ENCODE measurements at regions not wholly inside any gene's neighbourhood (a gene's known extent, or its start where the extent isn't known, plus 50 kb on each side); places are given as distances from the start of the nearest gene placed in this dataset.
"Not testable (repeated sequence)": the region's sequence is repeated elsewhere in the genome, so short reads cannot be mapped to it uniquely, and the experiment has no call there.

DNA sequence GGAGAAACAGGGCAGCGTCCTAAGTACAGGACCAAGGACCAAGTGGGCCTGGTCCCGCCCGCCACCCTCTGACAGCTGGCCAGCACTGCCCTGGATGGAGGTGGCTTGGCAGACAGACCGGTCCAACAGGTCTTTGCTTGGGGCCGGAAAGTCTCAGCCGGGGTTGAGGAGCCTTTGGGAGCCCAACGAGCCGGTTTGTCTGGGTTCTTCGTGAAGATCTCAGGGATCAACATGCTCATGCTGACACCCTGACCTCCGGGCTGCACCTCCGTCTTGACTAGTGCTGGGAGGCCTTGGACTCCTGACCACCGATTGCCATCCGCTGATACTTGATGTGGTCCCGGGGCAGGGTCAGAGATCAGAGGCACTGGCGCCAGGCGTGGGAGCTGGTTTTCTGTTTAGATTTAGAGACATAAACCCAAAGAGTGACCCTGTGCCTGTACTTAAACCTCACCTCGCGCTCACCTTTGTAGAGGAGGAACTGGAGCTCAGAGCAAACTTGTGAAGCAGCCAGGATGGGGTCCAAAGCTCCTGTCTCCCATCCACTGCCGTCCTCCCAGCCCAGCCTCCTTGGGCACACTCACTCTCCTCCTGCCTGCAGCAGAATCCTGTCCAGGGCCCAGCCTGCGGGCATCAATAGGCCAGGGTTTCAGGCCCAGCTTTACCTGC lies 92.1 kb upstream of the GSE1 start:
- DNase-seq: no peak

DNA sequence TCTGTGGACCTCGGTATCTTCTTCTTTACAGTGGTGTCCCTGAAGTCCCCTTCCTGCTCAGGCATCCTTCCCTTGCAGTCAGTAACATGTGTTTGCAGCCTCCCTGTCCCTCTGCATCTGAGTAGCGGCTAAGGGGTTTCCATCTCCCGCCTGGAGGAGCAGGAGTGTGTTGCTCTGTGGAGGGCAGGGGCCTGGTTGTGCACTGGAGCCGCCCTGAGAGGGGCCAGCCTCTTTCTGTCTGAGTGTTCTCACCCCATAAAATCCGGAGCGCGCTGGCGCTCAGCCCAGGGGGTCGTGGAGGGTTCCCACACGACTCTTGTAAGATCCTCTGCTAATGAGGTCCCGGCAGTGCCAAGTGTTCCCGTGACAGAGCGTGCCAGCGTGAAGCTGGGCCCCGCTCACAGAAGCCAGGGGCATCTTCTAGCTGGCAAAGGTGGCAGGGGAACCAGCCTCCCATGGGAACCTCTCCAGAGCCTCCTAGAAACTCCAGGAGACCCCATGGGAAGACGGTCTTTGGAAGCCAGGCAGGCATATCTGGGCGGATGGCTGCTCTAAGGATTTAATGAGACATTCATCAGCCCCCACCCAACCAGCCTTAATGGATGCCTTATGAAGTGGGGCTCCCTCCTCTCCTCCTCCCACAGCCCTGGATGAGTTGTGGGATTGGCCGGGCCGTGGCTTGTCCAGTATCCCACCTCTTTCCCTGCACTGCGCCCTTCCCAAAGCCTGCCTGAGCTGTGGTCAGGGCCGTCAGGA lies 91.4 kb upstream of the GSE1 start:
- DNase-seq: no peak

DNA sequence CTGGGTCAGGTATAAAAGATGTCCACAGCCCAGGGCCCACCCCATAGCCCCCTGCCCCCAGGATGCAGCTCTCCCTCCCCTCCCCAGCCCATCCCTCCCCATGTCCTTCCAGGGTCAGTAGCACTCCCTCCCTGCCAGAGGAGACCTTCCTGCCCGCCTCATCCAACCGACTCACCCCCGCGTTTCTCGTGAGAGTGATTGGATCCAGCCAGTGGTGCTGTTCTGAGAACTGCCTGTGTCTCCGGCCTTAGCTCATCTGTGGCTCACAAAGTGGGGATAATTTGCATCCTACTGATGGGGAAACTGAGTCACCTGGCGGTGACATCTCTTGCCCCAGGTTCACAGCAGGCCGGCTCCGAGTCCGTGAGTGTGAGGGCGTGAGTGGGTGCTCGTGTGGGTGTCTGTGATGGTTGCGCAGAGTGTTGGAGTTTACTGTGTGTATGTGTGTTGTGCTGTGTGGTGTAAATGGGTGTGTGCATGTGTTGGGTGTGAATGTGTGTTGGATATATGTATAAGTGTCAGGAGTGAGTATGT lies 90.7 kb upstream of the GSE1 start:
- no peak for DNase-seq

DNA sequence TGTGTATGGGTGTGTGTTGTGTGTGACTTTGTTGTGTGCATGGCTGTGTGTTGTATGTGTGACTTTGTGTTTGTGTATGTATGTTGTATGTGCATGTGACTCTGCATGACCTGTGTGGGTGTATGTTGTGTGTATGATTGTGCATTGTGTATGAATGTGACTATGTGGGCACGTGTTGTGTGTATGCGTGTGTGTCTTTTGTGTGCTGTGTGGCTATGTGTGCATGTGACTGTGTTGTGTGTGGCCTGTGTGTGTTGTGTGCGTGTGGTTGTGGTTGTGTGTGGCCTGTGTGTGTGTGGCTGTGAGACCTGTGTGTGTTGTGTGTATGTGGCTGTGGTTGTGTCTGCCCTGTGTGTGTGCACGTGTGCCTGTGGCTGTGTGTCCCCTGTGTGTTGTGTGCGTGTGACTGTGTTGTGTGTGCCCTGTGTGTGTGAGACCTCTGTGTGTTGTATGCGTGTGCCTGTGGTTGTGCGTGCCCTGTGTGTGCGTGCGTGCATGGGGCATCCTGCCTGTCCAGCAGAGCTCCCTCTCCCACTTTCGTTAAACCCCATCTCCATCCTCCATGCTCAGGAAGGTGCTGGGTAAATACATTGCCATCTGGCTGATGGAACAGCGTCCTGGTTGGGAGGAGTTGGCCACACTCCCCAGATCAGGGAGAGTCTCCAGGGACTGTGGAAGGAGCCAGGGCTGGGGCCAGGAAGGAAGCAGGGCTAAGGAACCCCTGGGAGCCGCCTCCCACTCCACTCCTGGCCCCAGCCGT lies 90.1 kb upstream of the GSE1 start:
- no peak for DNase-seq

DNA sequence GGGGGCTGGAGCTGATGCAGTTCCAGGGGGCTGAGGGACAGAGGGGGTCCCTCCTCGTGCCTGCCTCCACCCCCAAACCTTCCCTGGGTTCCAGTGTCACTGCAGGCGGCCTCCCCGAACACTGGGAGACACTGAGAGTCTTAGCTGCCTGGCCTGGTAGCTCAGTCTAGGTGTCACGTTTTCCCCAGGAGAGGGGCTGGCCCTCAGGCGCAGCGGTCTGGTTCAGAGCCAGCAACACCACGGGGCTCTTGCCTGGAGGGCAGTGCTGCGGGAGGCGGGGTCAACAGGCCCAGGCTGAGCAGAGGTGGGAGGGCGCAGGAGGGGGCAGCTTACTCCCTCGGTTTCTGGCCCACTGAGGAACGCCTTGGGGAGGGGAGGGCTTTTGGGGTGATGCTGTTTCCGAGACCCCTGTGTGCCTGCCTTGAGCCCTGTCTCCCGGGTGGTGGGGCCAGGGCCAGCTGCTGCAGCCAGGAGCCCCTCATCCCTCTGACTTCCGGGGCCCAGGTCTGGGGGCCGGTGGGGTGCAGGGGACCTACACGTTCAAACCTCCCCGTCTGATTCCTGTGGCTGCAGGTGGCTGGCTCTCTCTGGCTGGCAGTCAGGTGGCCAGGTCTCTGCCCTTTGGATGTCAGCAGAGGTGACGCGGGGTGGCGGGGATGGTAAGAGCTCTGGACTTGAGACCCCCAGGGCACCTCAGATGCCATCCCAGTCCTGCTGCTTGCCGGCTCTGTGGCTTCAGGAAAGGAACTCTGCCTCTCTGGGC lies 89.3 kb upstream of the GSE1 start:
- DNase-seq: no peak

DNA sequence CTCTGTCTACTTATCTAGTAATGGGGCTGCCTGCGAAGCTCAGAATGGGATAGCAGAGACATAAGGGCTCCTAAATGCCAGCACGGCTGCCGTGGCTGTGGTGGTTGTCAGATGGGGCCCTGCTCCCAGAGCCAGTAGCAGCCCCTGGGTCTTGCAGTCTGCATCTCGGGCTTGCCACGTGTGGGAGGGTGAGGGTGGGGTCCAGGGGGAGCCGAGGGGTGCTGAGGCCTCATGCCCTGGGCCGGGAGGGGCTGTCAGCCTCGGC lies 88.8 kb upstream of the GSE1 start:
- DNase-seq: no peak

DNA sequence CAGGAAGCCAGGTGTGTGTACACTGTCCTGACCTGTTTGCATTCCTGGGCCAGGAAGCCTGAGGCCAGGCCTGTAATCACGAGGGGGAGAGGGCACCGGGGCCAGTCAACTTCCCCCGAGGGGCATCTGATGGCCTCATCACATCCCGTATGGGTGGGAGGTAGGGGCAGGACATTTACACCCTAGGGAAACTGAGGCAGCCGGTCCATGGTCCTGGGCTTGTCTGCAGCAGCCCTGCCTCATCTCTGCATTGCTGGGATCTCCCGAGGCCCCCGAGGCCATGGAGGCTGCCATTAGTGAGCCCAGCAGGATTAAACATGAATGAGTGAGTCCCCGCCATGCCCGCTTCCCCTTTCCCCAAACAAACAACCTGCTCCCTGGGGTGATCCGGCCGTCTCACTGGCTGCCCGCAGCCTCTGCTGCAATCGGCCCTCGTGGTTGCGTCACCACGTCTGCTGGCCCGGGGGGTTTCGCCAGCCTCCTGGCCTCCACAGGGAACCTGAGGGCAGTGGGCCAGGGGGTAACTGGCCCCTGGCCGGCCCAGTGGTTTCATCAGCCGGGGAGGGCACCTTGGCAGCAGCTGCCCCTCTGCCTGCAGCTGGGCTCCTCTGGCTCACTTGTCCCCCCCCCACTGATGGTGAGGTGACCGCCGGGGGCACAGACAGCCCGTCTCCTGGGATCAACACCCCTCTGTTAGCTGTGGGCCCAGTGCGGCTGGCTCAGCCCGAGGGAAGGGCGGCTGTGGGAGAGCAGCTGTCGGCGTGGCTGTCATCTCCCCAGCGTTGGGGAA lies 88.3 kb upstream of the GSE1 start:
- DNase-seq: peak; percentile 87 to 91 (median 87)

DNA sequence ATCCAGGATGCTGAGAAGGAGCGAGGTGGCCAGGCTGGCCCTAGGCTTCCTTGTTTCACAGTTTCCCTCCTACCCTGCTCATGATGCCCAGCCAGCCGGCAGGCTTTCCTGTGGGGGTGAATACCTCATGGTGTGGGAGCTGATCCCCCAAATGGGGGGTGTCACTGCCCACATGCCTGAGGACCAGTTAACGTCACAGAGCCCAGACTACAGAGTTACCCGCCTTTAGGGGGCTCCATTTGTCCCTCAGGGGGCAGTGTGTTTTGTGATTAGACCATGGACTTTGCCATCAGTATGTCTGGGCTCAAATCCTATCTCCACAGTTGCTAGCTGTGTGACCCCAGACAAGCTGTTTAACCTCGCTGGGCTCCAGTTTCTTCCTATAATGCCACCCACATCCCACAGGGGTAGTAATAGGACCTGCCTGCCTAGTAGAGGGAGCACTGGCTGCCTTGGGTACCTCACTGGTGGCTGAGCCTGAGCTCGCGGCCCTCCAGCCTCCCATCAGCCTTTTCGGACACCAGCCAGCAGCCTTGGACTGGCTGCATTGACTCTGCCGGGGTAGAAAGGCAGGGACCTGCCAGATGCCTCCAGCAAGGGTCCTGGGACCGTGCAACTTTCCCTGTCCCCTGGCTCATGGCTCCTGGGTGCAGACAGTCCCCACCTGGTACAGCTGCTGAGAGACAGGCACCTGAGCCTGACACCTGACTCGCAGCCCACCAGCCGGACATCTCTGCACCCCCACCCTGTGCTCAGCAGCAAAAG lies 87.5 kb upstream of the GSE1 start:
- peak; percentile 86 to 92 (median 88) for DNase-seq

DNA sequence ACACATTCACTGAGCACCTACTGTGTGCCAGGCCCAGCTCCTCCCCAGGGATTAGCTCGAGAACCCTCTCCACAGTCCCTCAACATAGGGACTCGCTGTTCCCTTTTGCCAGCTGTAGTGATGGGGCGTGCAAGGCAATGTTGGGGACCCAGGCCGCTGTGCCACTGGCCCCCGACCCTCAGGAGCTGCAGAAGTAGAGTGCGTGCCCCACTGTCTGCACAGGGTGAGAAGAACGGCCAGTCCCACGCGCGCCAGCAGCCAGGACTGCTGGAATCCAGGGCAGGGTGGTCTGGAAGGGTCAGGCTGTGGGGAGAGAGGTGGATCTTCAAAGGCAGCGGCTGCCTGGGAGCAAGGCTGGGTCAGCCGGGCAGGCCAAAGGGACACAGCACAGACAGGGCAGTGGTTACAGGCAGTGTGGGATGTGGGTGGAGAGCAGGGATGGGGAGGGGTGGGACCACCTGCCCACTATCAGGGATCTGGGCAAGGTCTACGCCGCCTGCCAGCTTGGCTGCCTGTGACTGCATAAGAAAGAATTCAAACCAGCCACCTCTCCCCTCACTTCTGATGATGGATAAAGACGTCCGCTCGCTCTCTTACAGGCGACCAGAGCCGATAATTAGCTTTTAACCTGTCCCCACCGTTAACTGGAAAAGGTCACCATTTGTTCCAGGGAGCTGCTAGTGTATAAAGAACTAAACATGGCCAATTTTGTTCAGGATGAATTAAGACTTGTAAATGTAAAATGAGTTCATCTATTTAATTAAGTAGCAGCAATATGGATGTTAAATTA lies 86.7 kb upstream of the GSE1 start:
- DNase-seq: no peak

DNA sequence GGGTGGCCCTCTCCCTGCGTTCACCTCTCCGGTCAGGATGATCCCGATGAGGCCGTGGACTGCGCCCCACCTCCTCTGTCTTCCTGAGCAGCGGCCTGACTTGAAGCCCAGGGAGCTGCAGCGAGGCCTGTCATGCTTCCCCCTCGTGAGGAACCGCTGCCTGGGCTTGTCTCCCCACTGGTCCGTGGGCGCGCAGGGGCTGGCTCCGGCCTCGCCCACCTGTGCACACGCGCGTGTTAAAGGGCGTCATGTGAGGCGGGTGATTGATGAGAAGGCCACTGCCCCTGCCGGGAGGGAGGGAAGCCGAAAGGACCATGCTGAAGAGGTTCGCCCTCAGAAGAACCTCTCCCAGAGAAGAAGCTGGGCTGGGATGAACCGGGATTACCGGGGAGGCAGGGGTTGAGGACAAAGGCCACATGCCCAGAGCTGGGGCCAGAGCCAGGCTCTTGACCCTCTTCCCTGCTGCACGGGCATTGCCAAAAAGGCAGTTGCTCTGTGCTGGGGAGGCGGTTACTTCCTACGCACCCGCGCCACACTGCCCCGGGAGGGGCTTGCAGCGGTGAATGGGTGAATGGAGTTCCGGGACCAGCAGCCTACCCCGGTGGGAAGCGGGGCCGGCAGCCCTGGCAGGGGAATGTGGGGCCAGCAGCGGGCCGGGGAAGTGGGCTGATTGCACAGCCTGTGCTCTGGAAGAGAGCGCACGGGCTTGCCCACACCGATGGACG lies 85.9 kb upstream of the GSE1 start:
- DNase-seq: no peak

DNA sequence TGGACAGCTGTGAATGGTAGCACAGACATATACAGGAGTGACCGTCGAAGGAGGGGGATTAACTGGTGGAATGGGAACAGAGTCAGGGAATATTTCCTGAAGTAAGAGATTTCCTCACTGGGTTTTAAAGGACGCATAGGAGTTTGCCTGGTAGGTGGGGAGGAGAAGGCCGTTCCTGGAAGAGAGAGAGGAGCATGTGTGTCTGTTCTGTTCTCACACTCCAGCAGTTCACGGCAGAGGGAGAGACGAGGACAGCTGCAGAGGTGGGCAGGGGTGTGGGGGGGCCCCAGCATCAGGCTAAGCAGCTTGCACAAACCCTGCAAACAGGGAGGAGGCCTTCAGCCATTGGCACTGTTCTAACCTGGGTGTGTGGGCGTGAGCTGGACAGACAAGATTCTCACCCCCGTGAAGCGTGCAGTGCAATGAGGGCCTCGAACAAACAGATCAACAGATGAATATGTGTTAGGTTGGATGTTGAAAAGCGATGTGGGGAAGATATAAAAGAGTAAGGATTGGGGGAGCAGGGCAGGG lies 85.3 kb upstream of the GSE1 start:
- DNase-seq: no peak

DNA sequence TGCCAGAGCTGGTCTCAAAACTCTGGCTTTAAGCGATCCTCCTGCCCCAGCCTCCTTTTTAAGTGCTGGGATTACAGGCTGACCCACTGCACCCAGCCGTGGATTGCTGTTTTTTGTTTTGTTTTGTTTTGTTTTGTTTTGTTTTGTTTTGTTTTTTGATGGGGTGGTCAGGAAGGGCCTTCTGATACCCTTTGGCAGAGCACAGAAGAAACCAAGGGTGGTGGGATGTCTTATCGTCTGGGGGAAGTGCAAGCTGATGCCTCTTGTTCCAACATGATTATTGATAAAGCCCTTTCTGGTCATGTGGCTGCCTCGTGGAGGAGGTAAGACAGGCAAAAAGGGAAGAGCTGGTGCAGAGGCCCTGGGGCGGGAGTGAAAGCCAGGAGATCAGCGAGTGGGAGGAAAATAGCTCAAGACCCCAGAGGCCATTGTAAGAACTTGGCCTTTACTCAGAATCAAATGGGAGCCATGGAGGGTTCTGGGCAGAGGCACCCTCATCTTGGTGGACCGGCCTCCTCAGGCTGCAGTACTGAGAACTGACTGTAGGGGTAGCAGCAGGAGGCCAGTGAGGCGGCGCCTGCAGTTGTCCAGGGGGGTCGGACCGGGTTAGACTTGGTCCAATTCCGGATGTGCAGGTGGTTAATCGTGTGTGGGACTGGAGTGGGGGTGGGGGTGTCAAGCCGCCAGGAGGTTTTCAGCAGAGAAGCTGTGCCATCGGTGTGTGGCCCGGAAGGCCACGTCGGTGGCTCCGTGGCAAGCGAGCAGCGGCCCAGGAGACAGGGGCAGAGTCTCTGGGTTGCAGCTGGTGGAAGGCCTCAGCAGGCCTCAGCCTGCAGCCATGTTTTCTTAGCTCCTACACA lies 84.4 kb upstream of the GSE1 start:
- DNase-seq: peak in 2 of 3 donors; percentile 50 to 59

DNA sequence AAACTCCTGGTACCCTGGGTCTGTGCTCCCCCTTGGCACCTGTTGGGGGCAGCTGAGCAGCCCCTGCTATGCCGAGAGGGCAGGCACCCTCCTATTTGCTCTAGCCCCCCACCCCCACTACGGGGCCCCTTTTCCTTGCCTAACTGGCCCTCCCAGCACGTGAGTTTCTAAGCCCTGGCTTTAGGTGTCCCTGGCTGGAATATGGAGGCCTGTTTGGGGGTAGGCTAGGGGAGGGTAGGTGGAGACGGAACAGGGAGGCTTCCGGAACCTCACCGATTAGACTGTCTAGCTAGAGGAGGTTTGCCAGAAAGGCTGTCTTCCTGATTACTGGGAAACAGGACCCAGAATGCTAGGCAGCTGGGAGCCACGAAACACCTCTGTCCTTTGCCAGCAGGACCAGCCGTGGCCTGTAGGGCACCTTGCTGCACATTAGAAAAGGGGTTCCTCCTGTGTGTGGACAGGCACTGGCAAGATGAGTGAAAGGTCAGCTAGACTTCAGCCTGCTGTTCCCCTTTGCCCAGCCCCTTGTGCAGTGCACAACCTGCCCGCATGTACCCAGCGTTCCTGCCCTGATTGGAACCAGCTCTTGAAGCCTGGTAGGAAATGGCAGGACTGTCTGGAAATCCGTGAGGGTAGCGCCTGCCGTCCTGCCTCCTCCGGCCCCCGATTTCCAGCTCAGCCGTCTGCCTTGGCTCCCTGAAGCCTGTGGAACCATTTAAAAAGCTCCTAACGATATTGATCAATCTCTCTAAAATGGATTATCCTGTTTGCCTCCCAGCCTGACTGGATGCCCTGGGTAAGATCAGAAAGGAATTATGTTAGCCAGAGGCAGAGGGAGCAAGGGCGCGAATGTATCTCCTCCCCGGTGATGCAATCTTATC lies 83.4 kb upstream of the GSE1 start:
- DNase-seq: no peak

DNA sequence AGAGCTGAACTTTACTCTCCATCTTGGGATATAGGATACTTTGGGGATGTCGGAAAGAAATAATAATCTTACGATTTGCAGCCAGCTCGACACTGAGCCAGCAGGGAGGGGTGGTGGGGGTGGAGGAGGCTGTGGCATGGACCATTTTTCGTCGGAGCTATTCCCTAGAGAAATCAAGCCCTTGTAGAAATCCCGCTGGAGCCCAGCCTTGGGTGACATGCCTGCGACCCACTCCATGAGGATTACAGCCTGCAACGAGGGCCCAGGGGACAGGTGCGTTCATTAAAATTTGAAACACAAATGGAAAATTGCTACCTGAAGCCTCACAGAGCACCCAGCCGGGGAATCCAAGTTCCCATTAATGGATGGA lies 82.8 kb upstream of the GSE1 start:
- no peak for DNase-seq

DNA sequence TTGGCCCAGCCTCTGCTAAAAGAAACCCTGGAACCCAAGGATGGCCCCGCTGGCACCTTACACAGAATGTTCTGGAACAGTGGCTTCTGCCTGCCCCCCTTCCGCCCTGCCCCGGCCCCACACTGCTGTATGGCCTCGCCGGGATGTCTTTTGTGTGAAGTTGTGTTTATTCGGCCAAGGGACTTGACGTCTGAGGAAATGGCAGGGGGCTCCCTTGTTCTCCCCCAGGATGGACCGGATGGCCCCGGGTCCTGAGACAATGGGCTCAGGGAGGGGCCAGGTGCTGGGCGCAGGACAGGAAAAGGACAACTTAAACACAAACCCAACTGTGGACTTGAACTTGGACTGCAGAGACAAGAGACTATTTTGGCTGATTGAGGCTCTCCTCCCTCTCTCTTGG lies 81.6 kb upstream of the GSE1 start:
- DNase-seq: no peak

DNA sequence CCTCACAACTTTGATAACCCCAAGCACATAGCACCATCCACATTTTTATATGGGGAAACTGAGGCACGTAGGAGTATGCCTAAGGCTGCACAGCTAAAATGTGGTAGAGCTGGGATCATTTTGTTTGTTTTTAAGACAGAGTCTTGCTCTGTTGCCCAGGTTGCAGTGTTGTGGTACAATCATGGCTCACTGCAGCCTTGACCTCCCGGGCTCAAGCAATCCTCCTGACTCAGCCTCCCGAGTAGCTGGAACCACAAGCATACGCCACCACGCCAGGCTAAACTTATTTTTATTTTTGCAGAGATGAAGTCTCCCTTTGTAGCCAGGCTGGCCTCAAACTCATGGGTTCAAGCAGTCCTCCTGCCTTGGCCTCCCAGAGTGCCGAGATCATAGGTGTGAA lies 81.0 kb upstream of the GSE1 start:
- no peak for DNase-seq

DNA sequence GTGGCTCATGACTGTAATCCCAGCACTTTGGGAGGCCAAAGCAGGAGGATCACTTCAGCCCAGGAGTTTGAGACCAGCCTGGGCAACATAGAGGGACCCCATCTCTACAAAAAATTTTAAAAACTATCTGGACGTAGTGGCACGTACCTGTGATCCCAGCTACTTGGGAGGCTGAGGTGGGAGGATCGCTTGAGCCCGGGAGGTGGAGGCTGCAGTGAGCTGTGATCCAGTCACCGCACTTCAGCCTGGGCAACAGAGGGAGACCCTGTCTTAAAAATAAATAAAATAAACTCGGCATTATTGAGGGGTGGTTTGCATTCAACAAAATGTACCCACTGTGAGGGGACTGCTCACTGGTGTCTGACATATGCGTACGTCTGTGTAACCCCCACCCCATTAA lies 79.5 kb upstream of the GSE1 start:
- DNase-seq: not testable (repeated sequence)
